ENCODE measurements at regions not wholly inside any gene's neighbourhood (a gene's known extent, or its start where the extent isn't known, plus 50 kb on each side); places are given as distances from the start of the nearest gene placed in this dataset.
A peak's percentile ranks its signal among the peaks of the same experiment; 100 is the strongest.

GRCh38 chr3:536417-536813 lies 339.9 kb downstream of the CHL1 start:
- Histone ChIP-seq H4K20me1 (ENCODE audit: insufficient read depth) (no peaks in the 10 kb centered on the region), H3K27ac (no peak overlapping the region), H3K9me2 (ENCODE audit: insufficient read depth) (no peaks in the 10 kb centered on the region), H3K27me3 (replicated peaks; ENCODE audit: insufficient read depth) (no peaks in the 10 kb centered on the region), H3K79me2 (ENCODE audit: insufficient read depth) (no peaks in the 10 kb centered on the region), H3K4me2 (ENCODE audit: unreplicated experiment) (peak overlapping the region; percentile 43), H3K9ac (peak overlapping the region; percentile 76), H3K4me1 (ENCODE audit: insufficient read depth) (no peaks in the 10 kb centered on the region), H3K36me3 (ENCODE audit: low read depth) (no peaks in the 10 kb centered on the region), H3K4me3 (peak overlapping the region; percentile 74), H3F3A (ENCODE audit: insufficient read depth) (no peaks in the 10 kb centered on the region), H2AFZ (peak overlapping the region; percentile 82), H3K9me3 (ENCODE audit: low read depth) (no peaks in the 10 kb centered on the region)
- in situ Hi-C loops (cut with MboI): no loop called here
- TF ChIP-seq EZH2 (IDR thresholded peaks at IDR 0.05; ENCODE audit: insufficient read depth, poor library complexity, severe bottlenecking) (no peak), EZH2phosphoT487 (IDR thresholded peaks at IDR 0.05; ENCODE audit: insufficient read depth, low read depth) (no peak)
- 7 to 9% methylated on average over 6 of the region's 6 CpGs for WGBS, 2 experiments (ENCODE audit: low coverage in 1 of 2, low lambda C conversion rate in 2 of 2, missing lambda C conversion rate in 2 of 2)
- peak; percentile 23 for DNase-seq

GRCh38 chr3:541062-541801 lies 344.7 kb downstream of the CHL1 start:
- 66 to 80% methylated on average over 12 of the region's 12 CpGs for WGBS, 2 experiments (ENCODE audit: low coverage in 1 of 2, low lambda C conversion rate in 2 of 2, missing lambda C conversion rate in 2 of 2)
- Histone ChIP-seq H3K27me3 (replicated peaks; ENCODE audit: insufficient read depth) (no peaks in the 10 kb centered on the region), H3K4me1 (ENCODE audit: insufficient read depth) (no peaks in the 10 kb centered on the region), H3K36me3 (ENCODE audit: low read depth) (no peaks in the 10 kb centered on the region), H3K79me2 (ENCODE audit: insufficient read depth) (no peaks in the 10 kb centered on the region), H3K9me2 (ENCODE audit: insufficient read depth) (no peaks in the 10 kb centered on the region), H3K9ac (no peak overlapping the region), H3F3A (ENCODE audit: insufficient read depth) (no peaks in the 10 kb centered on the region), H4K20me1 (ENCODE audit: insufficient read depth) (no peaks in the 10 kb centered on the region), H3K27ac (no peak overlapping the region), H2AFZ (no peak overlapping the region), H3K9me3 (ENCODE audit: low read depth) (no peaks in the 10 kb centered on the region), H3K4me2 (ENCODE audit: unreplicated experiment) (no peak overlapping the region), H3K4me3 (no peak overlapping the region)
- no peak for DNase-seq
- no peak for TF ChIP-seq EZH2 (IDR thresholded peaks at IDR 0.05; ENCODE audit: insufficient read depth, poor library complexity, severe bottlenecking)
- no peak for TF ChIP-seq EZH2phosphoT487 (IDR thresholded peaks at IDR 0.05; ENCODE audit: insufficient read depth, low read depth)
- in situ Hi-C loops (cut with MboI): no loop called here

GRCh38 chr3:542021-542420 lies 345.5 kb downstream of the CHL1 start:
- no peak overlapping the region for H2AFZ ChIP-seq
- H4K20me1 ChIP-seq (ENCODE audit: insufficient read depth): no peaks in the 10 kb centered on the region
- in situ Hi-C loops (cut with MboI): no loop called here
- no peak overlapping the region for H3K4me2 ChIP-seq (ENCODE audit: unreplicated experiment)
- no peaks in the 10 kb centered on the region for H3K9me3 ChIP-seq (ENCODE audit: low read depth)
- H3K4me1 ChIP-seq (ENCODE audit: insufficient read depth): no peaks in the 10 kb centered on the region
- H3K27ac ChIP-seq: no peak overlapping the region
- H3K4me3 ChIP-seq: no peak overlapping the region
- no peak overlapping the region for H3K9ac ChIP-seq
- H3K27me3 ChIP-seq (replicated peaks; ENCODE audit: insufficient read depth): no peaks in the 10 kb centered on the region
- no peaks in the 10 kb centered on the region for H3F3A ChIP-seq (ENCODE audit: insufficient read depth)
- WGBS, 2 experiments (ENCODE audit: low coverage in 1 of 2, low lambda C conversion rate in 2 of 2, missing lambda C conversion rate in 2 of 2): 46 to 55% methylated on average over 3 of the region's 3 CpGs
- no peaks in the 10 kb centered on the region for H3K79me2 ChIP-seq (ENCODE audit: insufficient read depth)
- no peaks in the 10 kb centered on the region for H3K9me2 ChIP-seq (ENCODE audit: insufficient read depth)
- no peak for DNase-seq
- TF ChIP-seq EZH2phosphoT487 (IDR thresholded peaks at IDR 0.05; ENCODE audit: insufficient read depth, low read depth): no peak
- TF ChIP-seq EZH2 (IDR thresholded peaks at IDR 0.05; ENCODE audit: insufficient read depth, poor library complexity, severe bottlenecking): no peak
- no peaks in the 10 kb centered on the region for H3K36me3 ChIP-seq (ENCODE audit: low read depth)

GRCh38 chr3:549636-550035 lies 353.1 kb downstream of the CHL1 start:
- Histone ChIP-seq H2AFZ (no peak overlapping the region), H4K20me1 (ENCODE audit: insufficient read depth) (no peaks in the 10 kb centered on the region), H3K4me3 (no peak overlapping the region), H3K27ac (no peak overlapping the region), H3K9me3 (ENCODE audit: low read depth) (no peaks in the 10 kb centered on the region), H3F3A (ENCODE audit: insufficient read depth) (no peaks in the 10 kb centered on the region), H3K27me3 (replicated peaks; ENCODE audit: insufficient read depth) (no peaks in the 10 kb centered on the region), H3K9me2 (ENCODE audit: insufficient read depth) (no peaks in the 10 kb centered on the region; the same call in 1 of the 2 replicates), H3K4me2 (ENCODE audit: unreplicated experiment) (no peak overlapping the region), H3K9ac (no peak overlapping the region), H3K4me1 (ENCODE audit: insufficient read depth) (no peaks in the 10 kb centered on the region), H3K36me3 (ENCODE audit: low read depth) (no peaks in the 10 kb centered on the region), H3K79me2 (ENCODE audit: insufficient read depth) (no peaks in the 10 kb centered on the region)
- 40 to 43% methylated on average over 2 of the region's 2 CpGs for WGBS, 2 experiments (ENCODE audit: low coverage in 1 of 2, low lambda C conversion rate in 2 of 2, missing lambda C conversion rate in 2 of 2)
- TF ChIP-seq EZH2 (IDR thresholded peaks at IDR 0.05; ENCODE audit: insufficient read depth, poor library complexity, severe bottlenecking) (no peak), EZH2phosphoT487 (IDR thresholded peaks at IDR 0.05; ENCODE audit: insufficient read depth, low read depth) (no peak)
- no peak for DNase-seq
- in situ Hi-C loops (cut with MboI): no loop called here
